Gastroesophageal sphincter (tissue), 4 donors: ENCODE measurements at regions not wholly inside any gene's neighbourhood (a gene's known extent, or its start where the extent isn't known, plus 50 kb on each side); places are given as distances from the start of the nearest gene placed in this dataset.

Source experiments
- ATAC-seq: fragments of 150-250 bp; one replicate; pipeline ENCODE4 v1.9.1; 2016; ENCODE audit warnings: mild to moderate bottlenecking, moderate library complexity
- H3K27ac ChIP-seq, 4 donors: fragments of 200-600 bp; sonication (generic) in 3 of 4; 1 replicate in 3 of 4; 2 replicates in 1 of 4; pipeline ENCODE4 v1.5.1; 2016 to 2019
- H3K27me3 ChIP-seq: fragments of 200-600 bp; sonication (generic); one replicate; pipeline ENCODE4 v1.5.1; 2019
- H3K36me3 ChIP-seq, 2 donors: fragments of 200-600 bp; sonication (generic); one replicate each; pipeline ENCODE4 v1.5.1; 2019; ENCODE audit warnings: control low read depth in 1 of 2
- H3K4me1 ChIP-seq, 3 donors: fragments of 200-600 bp; sonication (generic); 1 replicate in 2 of 3; 2 replicates in 1 of 3; pipeline ENCODE4 v1.5.1; 2016 to 2019; ENCODE audit warnings: control low read depth in 2 of 3
- H3K4me3 ChIP-seq, 2 donors: fragments of 200-600 bp; sonication (generic); one replicate each; pipeline ENCODE4 v1.5.1; 2019; ENCODE audit warnings: mild to moderate bottlenecking in 1 of 2, moderate library complexity in 1 of 2
- H3K9me3 ChIP-seq, 3 donors: fragments of 200-600 bp; sonication (generic); one replicate each; pipeline ENCODE4 v1.5.1; 2017 to 2019; ENCODE audit warnings: control low read depth in 2 of 3
- EP300 ChIP-seq: sonication (generic); formaldehyde crosslinking; IDR thresholded peaks from one replicate; pipeline ENCODE4 v1.6.1; 2017; ENCODE audit warnings: antibody characterized with exemption, mild to moderate bottlenecking
- POLR2A ChIP-seq, 2 donors: fragments of 450-650 bp; IDR thresholded peaks; one replicate each; pipeline ENCODE4 v1.6.1; 2017; ENCODE audit warnings: antibody characterized with exemption in 2 of 2, mild to moderate bottlenecking in 2 of 2, moderate library complexity in 1 of 2
- POLR2AphosphoS5 ChIP-seq: sonication (generic); formaldehyde crosslinking; IDR thresholded peaks from one replicate; pipeline ENCODE4 v1.6.1; 2017; ENCODE audit warnings: antibody characterized with exemption
- WGBS, 2 donors: methylation state at CpG; one replicate each; pipeline ENCODE4 v1.1.5; 2018; ENCODE audit warnings: low coverage in 1 of 2; 5-methylcytosine and 5-hydroxymethylcytosine counted together
- TF ChIP-seq, protein P1 (sequence below), 4 experiments: fragments of 200-600 bp in 2 of 4; fragments of 450-650 bp in 2 of 4; sonication (generic) in 1 of 4; IDR thresholded peaks; one replicate each; pipeline ENCODE4 v1.5.1; 2017 to 2019; ENCODE audit warnings: antibody characterized with exemption in 4 of 4, mild to moderate bottlenecking in 2 of 4, moderate library complexity in 2 of 4

DNA sequence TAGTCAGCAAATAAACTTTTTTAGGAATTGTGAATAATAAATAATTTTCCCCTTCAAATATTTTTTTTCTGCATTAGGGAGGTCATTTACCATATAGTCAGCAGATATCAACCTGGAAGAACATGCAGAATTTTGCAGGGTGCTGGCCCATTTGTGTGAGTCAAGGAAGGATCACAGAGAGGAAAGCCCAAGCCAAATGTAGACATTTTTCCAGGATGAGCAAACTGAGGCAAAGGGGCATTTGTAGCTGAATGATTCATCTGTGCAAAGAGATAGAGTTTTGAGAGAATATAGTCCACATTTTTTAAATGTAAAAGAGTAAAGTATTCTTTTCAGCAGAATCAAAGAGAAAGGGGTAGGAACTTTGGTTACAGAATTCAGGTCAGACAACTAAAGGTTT lies 555.5 kb upstream of the MARCKS start:
- TF ChIP-seq POLR2A (IDR thresholded peaks at IDR 0.05) (no peak), POLR2AphosphoS5 (no peak)
- Histone ChIP-seq H3K27me3 (no peaks in the 10 kb centered on the region), H3K4me1 (no peaks in the 10 kb centered on the region), H3K4me3 (no peak overlapping the region), H3K27ac (no peak overlapping the region), H3K36me3 (no peaks in the 10 kb centered on the region), H3K9me3 (no peaks in the 10 kb centered on the region)
- no peak for ATAC-seq

DNA sequence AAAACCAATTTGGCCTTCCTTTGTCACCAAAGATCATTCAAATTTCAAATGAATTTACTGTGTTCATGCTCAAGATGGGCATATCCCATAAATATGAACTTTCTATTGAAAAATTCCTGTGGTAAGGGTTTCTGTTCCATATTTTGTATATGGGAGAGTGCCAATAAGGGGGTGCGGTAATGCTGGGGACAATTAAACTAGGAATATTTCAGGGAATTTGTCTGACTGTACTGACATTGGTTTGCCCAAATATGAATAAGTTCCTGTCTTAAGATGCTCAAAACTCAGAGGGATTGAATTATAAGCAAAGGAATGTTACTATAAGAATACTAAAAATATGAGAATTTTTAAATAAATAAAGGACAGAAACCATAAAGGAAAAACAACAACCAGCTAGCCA lies 553.0 kb upstream of the MARCKS start:
- no peak overlapping the region for H3K4me3 ChIP-seq
- H3K36me3 ChIP-seq: no peaks in the 10 kb centered on the region
- no peaks in the 10 kb centered on the region for H3K9me3 ChIP-seq
- 100% methylated on average over 1 of the region's 1 CpG; no CpG with 5 or more reads in 1 of the 2 donors for WGBS, 2 donors
- no peaks in the 10 kb centered on the region for H3K27me3 ChIP-seq
- H3K4me1 ChIP-seq: no peaks in the 10 kb centered on the region
- TF ChIP-seq EP300 (no peak), POLR2AphosphoS5 (no peak), POLR2A (IDR thresholded peaks at IDR 0.05) (no peak)
- TF ChIP-seq, protein P1, sequence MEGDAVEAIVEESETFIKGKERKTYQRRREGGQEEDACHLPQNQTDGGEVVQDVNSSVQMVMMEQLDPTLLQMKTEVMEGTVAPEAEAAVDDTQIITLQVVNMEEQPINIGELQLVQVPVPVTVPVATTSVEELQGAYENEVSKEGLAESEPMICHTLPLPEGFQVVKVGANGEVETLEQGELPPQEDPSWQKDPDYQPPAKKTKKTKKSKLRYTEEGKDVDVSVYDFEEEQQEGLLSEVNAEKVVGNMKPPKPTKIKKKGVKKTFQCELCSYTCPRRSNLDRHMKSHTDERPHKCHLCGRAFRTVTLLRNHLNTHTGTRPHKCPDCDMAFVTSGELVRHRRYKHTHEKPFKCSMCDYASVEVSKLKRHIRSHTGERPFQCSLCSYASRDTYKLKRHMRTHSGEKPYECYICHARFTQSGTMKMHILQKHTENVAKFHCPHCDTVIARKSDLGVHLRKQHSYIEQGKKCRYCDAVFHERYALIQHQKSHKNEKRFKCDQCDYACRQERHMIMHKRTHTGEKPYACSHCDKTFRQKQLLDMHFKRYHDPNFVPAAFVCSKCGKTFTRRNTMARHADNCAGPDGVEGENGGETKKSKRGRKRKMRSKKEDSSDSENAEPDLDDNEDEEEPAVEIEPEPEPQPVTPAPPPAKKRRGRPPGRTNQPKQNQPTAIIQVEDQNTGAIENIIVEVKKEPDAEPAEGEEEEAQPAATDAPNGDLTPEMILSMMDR (IDR thresholded peaks at IDR 0.05): no peak
- ATAC-seq: no peak
- H3K27ac ChIP-seq: no peak overlapping the region

DNA sequence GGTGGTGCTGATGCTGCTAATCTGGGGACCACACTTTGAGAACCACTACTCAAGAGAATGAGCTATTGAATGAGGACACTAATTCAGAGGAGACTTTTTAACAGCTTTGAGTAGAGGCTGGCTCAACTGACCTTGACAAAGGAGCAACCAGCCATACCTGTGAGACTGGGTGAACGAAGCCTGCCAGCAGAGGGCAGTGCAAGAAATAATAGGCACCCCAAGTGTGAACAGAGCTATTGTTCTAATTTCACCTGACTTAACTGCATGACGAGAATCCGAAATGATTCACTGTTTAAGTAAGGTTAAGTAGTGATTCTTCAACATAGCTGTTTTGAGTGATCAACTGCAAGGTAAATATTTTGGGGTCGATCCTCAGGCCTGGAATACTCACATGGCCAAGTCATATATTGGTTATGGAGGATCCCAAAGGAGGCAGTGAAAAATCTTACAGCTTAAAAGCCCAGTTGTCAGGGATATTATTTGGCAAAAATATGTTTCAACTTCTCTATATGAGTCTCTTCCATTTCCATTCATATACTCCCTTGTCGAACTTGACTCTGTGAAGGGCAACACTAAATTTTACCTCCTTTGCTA lies 550.5 kb upstream of the MARCKS start:
- TF ChIP-seq, protein P1 (IDR thresholded peaks at IDR 0.05): peak; percentile 54 to 71 (median 58)
- no peak for TF ChIP-seq POLR2A (IDR thresholded peaks at IDR 0.05)
- no peak overlapping the region for H3K27ac ChIP-seq

DNA sequence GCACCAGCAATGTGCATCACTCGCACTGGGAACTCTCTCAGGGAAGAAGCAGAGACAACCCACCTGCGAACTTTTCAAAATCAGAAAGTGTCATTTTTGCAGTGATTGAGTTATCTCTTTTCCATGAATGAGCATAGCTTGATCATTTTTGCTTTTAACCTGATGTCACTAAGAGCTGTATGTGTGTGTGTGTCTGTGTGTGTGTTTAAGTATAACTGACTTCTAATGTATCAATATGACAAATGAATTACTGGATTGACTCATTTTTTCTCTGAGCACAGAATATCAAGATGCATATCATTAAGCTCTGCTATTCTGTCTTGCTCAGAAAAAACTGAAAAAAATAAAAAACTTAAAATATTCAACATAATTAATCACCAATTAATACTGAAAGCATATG lies 548.9 kb upstream of the MARCKS start:
- no peaks in the 10 kb centered on the region for H3K27me3 ChIP-seq
- TF ChIP-seq, protein P1 (IDR thresholded peaks at IDR 0.05): no peak
- no peak for TF ChIP-seq POLR2AphosphoS5
- no peak for TF ChIP-seq EP300
- no peak for TF ChIP-seq POLR2A (IDR thresholded peaks at IDR 0.05)
- H3K36me3 ChIP-seq: no peaks in the 10 kb centered on the region
- H3K9me3 ChIP-seq: no peaks in the 10 kb centered on the region
- ATAC-seq: no peak
- WGBS, 2 donors: 82 to 89% methylated on average over 1 to 2 of the region's 2 CpGs
- H3K4me1 ChIP-seq: no peaks in the 10 kb centered on the region
- H3K4me3 ChIP-seq: no peak overlapping the region
- H3K27ac ChIP-seq: no peak overlapping the region

More for the DNA sequence above, 550.5 kb upstream of the MARCKS start:
- ATAC-seq: peak; percentile 55
- Histone ChIP-seq H3K4me1 (no peaks in the 10 kb centered on the region), H3K9me3 (no peaks in the 10 kb centered on the region), H3K27me3 (no peaks in the 10 kb centered on the region), H3K36me3 (no peaks in the 10 kb centered on the region), H3K4me3 (no peak overlapping the region)
- WGBS, 2 donors: 52 to 78% methylated on average over 5 of the region's 5 CpGs

DNA sequence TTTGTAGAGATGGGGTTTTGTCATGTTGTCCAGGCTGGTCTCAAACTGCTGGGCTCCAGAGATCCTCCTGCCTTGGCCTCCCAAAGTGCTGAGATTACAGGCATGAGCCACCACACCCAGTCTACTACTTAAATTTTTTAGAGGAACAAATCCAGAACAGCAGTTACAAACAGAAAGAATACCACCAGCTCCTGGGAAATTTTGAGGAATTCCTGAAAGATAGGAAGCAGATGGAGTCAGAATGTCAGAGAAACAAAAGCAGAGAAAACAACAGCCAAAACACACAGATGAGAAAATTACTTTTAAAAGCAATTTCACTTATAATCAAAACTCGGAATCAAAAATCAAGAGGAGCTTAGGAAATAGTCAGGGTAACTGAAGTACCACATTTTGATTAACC lies 543.3 kb upstream of the MARCKS start:
- no peaks in the 10 kb centered on the region for H3K36me3 ChIP-seq
- no peaks in the 10 kb centered on the region for H3K4me1 ChIP-seq
- H3K27me3 ChIP-seq: no peaks in the 10 kb centered on the region
- ATAC-seq: no peak
- no peaks in the 10 kb centered on the region for H3K9me3 ChIP-seq
- no peak overlapping the region for H3K27ac ChIP-seq
- TF ChIP-seq POLR2A (IDR thresholded peaks at IDR 0.05) (no peak), POLR2AphosphoS5 (no peak), EP300 (no peak)
- TF ChIP-seq, protein P1 (IDR thresholded peaks at IDR 0.05): no peak
- WGBS, 2 donors: 94 to 100% methylated on average over 1 of the region's 1 CpG
- no peak overlapping the region for H3K4me3 ChIP-seq
